DMS114 treated with DMSO at 0.1 percent for 48 hours (cell line): ENCODE measurements at regions not wholly inside any gene's neighbourhood (a gene's known extent, or its start where the extent isn't known, plus 50 kb on each side); places are given as distances from the start of the nearest gene placed in this dataset.

Experiments
- DNase-seq: peaks from one replicate; lab custom pipeline; 2025; ENCODE audit not compliant: unreplicated experiment; lab: John Stamatoyannopoulos, UW

DNA sequence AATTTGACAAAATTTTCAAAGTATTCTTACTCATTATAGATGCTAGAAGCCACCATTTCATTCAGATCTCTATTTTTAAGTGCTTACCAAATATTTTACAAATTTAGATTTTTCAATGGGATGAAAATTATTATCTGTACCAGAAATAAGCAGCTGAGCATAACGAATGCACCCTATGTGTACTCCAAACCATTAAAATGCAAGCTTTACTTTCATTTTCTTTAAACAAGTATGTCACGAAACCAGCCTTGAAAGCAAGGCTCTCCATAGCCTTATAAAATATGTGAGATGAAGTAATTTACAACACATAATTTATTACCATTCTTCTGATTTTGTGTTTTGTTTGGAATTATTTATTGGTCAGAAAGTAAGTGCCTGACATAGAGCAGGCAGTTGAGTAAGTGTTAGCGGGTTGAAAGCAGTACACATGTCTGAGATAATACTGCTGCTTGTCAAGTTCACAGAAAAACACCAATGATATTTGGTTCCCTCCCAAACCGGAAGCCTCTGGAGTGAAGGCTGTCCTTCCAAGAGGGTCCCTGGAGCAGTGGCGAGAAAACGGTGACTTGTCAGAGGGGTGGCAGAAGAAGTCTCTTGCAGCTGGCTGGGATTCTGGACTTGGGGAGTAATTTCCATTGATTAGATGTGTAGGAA lies 322.7 kb upstream of the PFKP start:
- no peak for DNase-seq

- no peak for DNase-seq
Observed at GRCh38 chr10:2734603-2735002, 332.7 kb upstream of the PFKP start.

DNA sequence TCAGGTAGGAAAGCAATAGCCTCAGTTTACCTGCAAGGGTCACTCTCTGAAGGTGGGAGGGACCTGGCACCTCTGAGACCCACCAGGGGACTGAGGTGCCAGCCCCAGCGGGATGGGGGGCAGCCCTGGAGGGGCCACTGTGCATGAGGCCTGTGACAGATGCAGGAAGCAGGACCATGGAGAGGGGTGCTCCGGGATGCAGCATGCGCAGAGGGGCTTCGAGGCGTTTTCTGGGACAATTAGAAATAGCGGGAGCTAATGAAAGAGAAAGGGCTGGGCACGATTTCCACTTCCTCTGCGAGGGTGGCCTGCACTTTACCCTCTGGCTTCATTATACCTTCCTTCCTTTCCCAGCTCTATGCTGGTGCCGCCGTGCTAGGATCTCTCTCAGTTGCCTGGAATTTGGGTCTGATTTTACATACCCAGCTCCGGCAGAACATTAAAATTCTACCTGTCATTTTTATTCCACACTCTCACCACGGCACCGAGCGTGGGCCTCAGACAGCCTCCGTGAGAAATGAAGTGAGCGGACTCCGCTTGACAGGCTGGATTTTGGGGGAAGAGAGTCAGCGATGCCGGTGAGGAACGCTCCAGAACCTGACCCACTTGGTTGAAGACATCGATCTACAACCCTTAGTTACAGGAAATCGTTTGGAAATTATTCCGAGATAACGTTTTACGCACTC lies 333.9 kb upstream of the PFKP start:
- DNase-seq, result no peak

DNA sequence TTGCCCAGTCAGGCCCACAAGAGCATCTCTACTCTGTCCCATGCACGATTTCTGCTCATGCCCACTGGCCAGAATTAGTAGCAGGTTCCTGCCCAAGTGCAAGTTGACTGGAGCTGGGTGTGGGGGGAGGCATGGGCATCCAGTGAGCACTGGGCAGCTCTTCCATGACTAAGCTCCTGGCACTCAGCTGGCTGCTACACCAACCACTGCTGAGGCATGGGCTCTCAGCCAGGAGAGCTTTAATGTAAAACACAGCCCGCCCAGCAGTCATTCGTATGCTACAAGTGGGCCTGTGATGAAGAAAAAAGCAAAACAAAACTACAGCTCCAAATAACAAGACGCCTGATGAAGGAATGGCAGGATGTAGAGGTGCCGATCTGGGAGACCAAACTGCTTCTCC lies 335.4 kb upstream of the PFKP start:
- DNase-seq, result no peak

- no peak for DNase-seq
Observed at GRCh38 chr10:2729197-2729596, 338.2 kb upstream of the PFKP start.

- no peak for DNase-seq
Observed at GRCh38 chr10:2728087-2728486, 339.3 kb upstream of the PFKP start.

- no peak for DNase-seq
Observed at GRCh38 chr10:2716596-2716995, 350.8 kb upstream of the PFKP start.

DNA sequence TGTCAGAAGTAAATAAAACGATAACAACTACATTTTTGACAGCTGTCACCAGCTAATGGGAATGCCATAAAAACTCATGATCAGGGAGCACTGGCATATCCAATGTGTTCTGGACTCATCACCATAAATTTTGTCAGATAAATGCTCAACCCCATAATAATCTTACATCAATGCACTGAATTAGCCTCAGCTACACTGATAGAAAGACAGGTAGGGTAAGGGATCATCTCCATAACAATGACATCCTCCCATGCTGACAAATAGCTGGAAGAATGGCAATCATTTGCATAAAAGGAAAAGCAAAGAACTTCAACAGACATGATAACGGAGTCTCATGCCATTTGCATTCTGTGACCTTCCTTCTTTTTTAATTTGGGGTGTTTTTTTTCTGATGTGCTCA lies 352.8 kb upstream of the PFKP start:
- no peak for DNase-seq

DNA sequence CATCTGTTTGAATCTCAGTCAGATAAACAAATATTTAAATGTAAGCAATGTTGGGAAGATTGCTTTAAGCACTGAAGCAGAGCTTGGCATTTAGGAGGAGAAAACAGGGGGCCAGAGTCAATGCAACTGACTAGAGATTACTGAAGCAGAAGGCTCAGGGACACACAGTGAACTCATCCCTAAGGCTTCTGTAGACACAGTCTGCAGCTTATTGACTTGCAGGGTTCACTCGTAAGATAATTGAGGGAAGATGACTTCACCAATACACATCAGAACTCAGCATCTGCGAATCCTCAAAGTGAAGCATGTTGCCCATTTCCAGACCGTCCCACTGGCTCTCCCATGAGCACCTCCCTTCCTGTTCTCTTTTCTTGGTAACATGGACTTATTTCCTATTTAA lies 363.4 kb upstream of the PFKP start:
- DNase-seq, result no peak

DNA sequence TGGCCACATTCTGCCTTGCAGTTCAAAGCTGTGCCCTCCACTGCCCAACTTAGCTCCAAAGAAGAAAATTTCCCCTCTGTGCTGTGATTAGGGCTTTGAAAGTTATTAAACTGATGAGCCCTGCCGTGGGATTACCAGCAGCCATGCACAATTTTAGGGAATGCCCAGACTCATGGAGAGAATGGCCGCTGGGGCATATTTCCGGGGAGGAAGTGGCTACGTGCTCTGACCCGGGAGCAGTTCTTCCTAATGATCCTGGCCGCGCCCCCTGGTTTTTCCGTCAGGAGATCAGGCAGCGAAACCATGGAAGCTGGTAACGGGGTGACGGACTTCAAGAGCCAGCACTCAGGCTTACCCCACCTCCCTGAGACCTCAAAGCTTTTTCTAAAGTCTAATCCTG lies 365.5 kb upstream of the PFKP start:
- no peak for DNase-seq

- DNase-seq, result no peak
Observed at GRCh38 chr10:2700626-2701305, 366.6 kb upstream of the PFKP start.

GRCh38 chr10:2688958-2689357 lies 378.4 kb upstream of the PFKP start:
- DNase-seq, result no peak

DNA sequence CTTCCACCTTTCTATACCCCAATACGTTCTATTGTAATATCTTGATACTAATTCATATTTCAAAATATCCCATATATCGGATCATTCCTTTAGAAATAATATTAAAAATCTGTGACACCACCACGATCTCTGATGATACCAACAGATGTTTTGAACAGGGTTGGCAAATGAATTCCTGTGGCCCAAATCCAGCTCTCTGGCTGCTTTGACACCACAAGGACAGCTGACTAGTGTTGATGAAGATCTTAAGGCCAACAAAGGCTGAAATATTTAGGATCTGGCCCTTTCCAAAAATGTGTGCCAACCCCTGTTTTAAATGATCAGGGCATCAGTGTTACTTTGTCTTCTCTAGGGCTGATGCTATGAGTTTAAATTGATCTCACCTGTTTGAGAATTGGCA lies 380.7 kb upstream of the PFKP start:
- no peak for DNase-seq

- no peak for DNase-seq
Observed at GRCh38 chr10:2682491-2682890, 384.9 kb upstream of the PFKP start.

DNA sequence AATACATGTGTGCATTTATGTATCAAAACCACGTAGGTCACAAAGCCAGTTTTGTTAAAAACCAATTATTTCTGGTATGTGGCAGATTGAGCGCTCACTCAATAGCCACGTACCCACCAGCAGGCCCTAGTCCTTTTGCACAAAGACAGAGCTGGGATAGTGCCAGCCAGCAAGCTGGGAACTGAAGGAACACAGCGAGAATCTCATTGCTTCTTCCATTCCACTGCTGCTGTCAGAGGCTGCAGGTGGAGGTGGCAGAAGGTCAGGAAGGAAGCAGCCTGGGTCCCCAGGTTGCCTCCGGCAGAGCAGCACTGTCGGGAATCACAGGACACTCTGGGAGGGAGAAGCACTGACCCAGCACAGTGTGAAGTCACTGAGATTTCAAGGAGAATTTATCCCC lies 385.5 kb upstream of the PFKP start:
- no peak for DNase-seq

DNA sequence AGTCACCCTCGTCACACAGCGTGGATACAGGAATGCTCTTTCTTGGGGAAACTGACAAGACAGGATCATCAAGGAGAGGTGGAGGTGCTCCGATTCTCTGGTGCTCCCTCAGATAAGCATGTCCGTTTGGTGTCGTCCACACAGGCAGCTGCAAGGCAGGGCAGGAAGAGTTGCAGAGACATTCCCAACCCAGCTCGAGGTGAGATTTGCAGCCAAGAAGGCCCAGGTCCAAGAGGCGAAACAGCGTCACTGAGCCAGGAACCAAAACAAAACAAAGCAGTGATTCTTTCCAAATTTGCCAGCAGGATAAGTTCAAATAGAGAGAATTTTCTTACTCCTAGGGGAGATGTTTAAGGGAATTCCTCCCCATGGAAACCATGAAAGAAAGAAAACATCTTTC lies 386.5 kb upstream of the PFKP start:
- no peak for DNase-seq

DNA sequence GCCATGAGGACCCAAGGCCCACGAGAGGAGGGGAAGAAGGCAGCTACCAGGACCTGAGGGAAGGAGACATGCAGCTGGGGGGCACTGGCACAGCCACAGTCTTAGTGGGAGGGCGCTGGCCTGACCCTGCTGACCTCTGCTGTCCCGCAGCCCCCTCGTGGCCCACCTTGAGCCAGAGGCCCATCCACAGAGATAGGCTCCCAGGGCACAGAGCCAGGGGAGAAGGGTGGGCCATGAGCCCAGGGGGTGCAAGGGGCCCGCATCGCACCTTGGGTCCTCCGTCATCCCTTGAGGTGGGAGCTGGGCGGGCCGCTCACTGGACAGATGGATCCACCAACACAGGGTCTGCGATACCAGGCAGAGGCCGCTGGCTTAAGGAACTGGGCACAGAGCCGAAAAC lies 387.7 kb upstream of the PFKP start:
- no peak for DNase-seq

DNA sequence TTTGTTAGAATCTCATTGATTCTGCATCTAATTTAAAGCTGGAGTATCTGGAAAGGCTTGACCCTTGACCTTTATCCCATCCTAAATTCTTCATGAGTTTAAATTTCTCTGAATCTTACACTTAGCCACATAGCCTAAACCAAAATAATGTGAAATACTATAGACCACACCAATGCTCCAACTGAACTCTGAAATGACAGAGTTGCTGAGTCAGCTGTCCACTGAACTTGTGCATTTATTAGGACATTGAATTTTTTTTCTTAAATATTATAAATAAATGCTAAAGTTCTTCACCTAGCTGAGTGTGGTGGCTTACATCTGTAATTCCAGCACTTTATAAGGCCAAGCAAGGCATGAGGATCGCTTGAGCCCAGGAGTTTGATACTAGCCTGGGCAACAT lies 390.9 kb upstream of the PFKP start:
- DNase-seq, result no peak

- DNase-seq, result no peak
Observed at GRCh38 chr10:2674451-2674850, 392.9 kb upstream of the PFKP start.

DNA sequence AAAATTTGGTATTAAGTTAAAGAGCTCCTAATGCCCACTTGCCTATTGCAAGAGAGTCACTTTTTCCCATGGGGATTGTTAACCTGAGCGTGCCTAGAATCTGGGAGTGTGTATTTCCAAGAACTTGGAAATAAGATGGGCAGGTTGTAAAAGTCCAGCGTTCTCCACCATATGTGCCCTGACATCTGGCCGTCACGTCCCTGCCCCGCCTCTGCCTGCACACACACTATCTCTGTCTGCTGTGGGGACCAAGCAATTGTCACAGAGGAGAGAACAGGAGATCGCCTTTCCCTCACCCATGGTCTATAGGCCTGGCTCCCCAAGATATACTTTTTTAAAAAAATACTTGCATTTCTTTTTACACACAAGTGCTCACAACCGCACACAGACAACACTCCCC lies 396.5 kb upstream of the PFKP start:
- no peak for DNase-seq

- DNase-seq, result no peak
Observed at GRCh38 chr10:2665772-2666171, 401.6 kb upstream of the PFKP start.

DNA sequence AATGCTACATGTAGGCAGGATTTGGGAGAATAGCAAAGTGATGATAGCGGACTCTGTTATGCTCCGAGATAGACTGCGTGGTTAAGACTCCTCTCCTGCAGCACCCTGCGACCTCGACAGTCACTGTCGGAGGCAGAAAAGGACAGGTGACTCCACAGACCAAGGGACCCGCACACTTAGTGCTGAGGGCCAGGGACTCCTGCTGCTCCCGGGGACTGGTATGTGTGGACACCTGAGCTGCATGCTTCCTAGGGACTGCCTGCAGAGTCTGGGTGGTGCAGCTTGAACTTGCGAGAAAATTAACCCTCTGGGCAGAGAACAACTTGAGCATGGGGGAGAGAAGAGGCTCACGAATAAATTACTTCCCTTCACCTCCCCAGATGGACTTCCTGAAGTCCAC lies 407.1 kb upstream of the PFKP start:
- no peak for DNase-seq
